Caco-2 (cell line): ENCODE measurements at regions not wholly inside any gene's neighbourhood (a gene's known extent, or its start where the extent isn't known, plus 50 kb on each side); places are given as distances from the start of the nearest gene placed in this dataset.
A peak's percentile ranks its signal among the peaks of the same experiment; 100 is the strongest.

Experiments used
- BruUV-seq: library from RNA; stranded (reverse); fragments of 400-500 nt; replicated peaks from 2 replicates; lab custom pipeline; 2021; lab: Mats Ljungman, UMichigan
- CTCF ChIA-PET: fragments of 300-600 bp; sonication (Branson Sonifier 250); formaldehyde crosslinking; loops from one replicate; lab custom pipeline; 2022; ENCODE audit warnings: antibody characterized with exemption; lab: Charles Lee
- POLR2A ChIA-PET: fragments of 300-600 bp; sonication (Branson Sonifier 250); formaldehyde crosslinking; loops from one replicate; lab custom pipeline; 2022; ENCODE audit warnings: antibody characterized with exemption; lab: Charles Lee
- DNase-seq, 2 experiments: peaks; one replicate each; pipeline versions ENCODE4 v3.0.0 to v3.0.0-alpha.2; 2020 to 2022
- H3K27me3 ChIP-seq: replicated peaks from 2 replicates; pipeline ENCODE4 v1.6.0; 2011; ENCODE audit warnings: low read length; ENCODE audit not compliant: control insufficient read depth, insufficient read depth
- H3K36me3 ChIP-seq: 2 replicates; pipeline ENCODE4 v1.5.1; 2011; ENCODE audit warnings: low read length; ENCODE audit not compliant: control insufficient read depth, insufficient read depth
- H3K4me1 ChIP-seq: fragments of 250-450 bp; sonication (Bioruptor Pico); 2 replicates; pipeline ENCODE4 v1.5.1; 2020; ENCODE audit warnings: mild to moderate bottlenecking
- H3K4me3 ChIP-seq: 2 replicates; pipeline ENCODE4 v1.5.1; 2011; ENCODE audit warnings: low read depth, mild to moderate bottlenecking, control low read depth, low read length
- H3K9me3 ChIP-seq: fragments of 250-450 bp; sonication (Bioruptor Pico); 2 replicates; pipeline ENCODE4 v1.5.1; 2020; ENCODE audit warnings: mild to moderate bottlenecking, moderate library complexity
- H3K27ac Mint-ChIP-seq: one replicate; pipeline ENCODE4 v1.8.0; 2022; ENCODE audit warnings: mixed read lengths; ENCODE audit not compliant: unreplicated experiment
- H3K27me3 Mint-ChIP-seq: one replicate; pipeline ENCODE4 v1.8.0; 2022; ENCODE audit warnings: mixed read lengths; ENCODE audit not compliant: insufficient read depth, unreplicated experiment
- H3K36me3 Mint-ChIP-seq: one replicate; pipeline ENCODE4 v1.8.0; 2022; ENCODE audit warnings: mild to moderate bottlenecking, mixed read lengths; ENCODE audit not compliant: insufficient read depth, unreplicated experiment
- H3K4me1 Mint-ChIP-seq: one replicate; pipeline ENCODE4 v1.8.0; 2022; ENCODE audit warnings: low read depth, mixed read lengths; ENCODE audit not compliant: unreplicated experiment
- H3K4me3 Mint-ChIP-seq: one replicate; pipeline ENCODE4 v1.8.0; 2022; ENCODE audit warnings: mild to moderate bottlenecking, moderate library complexity, mixed read lengths; ENCODE audit not compliant: unreplicated experiment
- H3K9me3 Mint-ChIP-seq: one replicate; pipeline ENCODE4 v1.8.0; 2022; ENCODE audit warnings: mixed read lengths; ENCODE audit not compliant: unreplicated experiment
- CTCF ChIP-seq, 2 experiments: fragments of 200-600 bp in 1 of 2; IDR thresholded peaks; 1 replicate in 1 of 2; 2 replicates in 1 of 2; pipeline versions ENCODE4 v1.5.1 to v1.8.0; 2011 to 2022; ENCODE audit warnings: antibody characterized with exemption in 1 of 2, control low read depth in 1 of 2, inconsistent platforms in 1 of 2, low read depth in 1 of 2, low read length in 1 of 2, mild to moderate bottlenecking in 1 of 2, moderate library complexity in 1 of 2; ENCODE audit not compliant: insufficient read depth in 1 of 2, severe bottlenecking in 1 of 2, unreplicated experiment in 1 of 2
- intact Hi-C: fragments of 100-400 bp; cut with micrococcal nuclease; formaldehyde crosslinking; loops from one replicate; pipeline ENCODE4 v1.10.0; 2022; ENCODE audit not compliant: unreplicated experiment

- Mint-ChIP-seq H3K9me3 (no peaks in the 10 kb centered on the region), H3K36me3 (no peaks in the 10 kb centered on the region), H3K4me1 (no peaks in the 10 kb centered on the region), H3K27me3 (peaks cover 7% of the 10 kb centered on the region), H3K27ac (no peak overlapping the region), H3K4me3 (no peak overlapping the region)
- ChIA-PET POLR2A (no interaction called here), CTCF (no interaction called here)
- DNase-seq: peak in 1 of 2 experiments; percentile 2
- Histone ChIP-seq H3K27me3 (no peaks in the 10 kb centered on the region), H3K36me3 (no peaks in the 10 kb centered on the region), H3K4me1 (no peaks in the 10 kb centered on the region), H3K4me3 (no peak overlapping the region), H3K9me3 (no peaks in the 10 kb centered on the region)
- no TSS peak for BruUV-seq
- TF ChIP-seq CTCF (IDR thresholded peaks at IDR 0.05; ENCODE audit: insufficient read depth in 1 of 2, low read depth in 1 of 2, low read length in 1 of 2, severe bottlenecking in 1 of 2, unreplicated experiment in 1 of 2): no peak
- intact Hi-C loops: no loop called here
Measured at GRCh38 chr6:124881898-124882578, 80.2 kb upstream of the RNF217 start.

- Mint-ChIP-seq H3K9me3 (no peaks in the 10 kb centered on the region), H3K36me3 (no peaks in the 10 kb centered on the region), H3K27me3 (peaks cover 7% of the 10 kb centered on the region), H3K4me3 (no peak overlapping the region), H3K27ac (no peak overlapping the region), H3K4me1 (no peaks in the 10 kb centered on the region)
- Histone ChIP-seq H3K4me3 (no peak overlapping the region), H3K4me1 (no peaks in the 10 kb centered on the region), H3K9me3 (no peaks in the 10 kb centered on the region), H3K27me3 (no peaks in the 10 kb centered on the region), H3K36me3 (no peaks in the 10 kb centered on the region)
- no peak for TF ChIP-seq CTCF (IDR thresholded peaks at IDR 0.05; ENCODE audit: insufficient read depth in 1 of 2, low read depth in 1 of 2, low read length in 1 of 2, severe bottlenecking in 1 of 2, unreplicated experiment in 1 of 2)
- ChIA-PET CTCF (no interaction called here), POLR2A (no interaction called here)
- DNase-seq: no peak
- BruUV-seq: no TSS peak
- intact Hi-C loops: no loop called here
Measured at GRCh38 chr6:124882579-124883393, 79.5 kb upstream of the RNF217 start.

- Histone ChIP-seq H3K9me3 (no peaks in the 10 kb centered on the region), H3K27me3 (no peaks in the 10 kb centered on the region), H3K4me3 (no peak overlapping the region), H3K4me1 (no peaks in the 10 kb centered on the region), H3K36me3 (no peaks in the 10 kb centered on the region)
- BruUV-seq: no TSS peak
- Mint-ChIP-seq H3K9me3 (no peaks in the 10 kb centered on the region), H3K36me3 (no peaks in the 10 kb centered on the region), H3K27me3 (peaks cover 7% of the 10 kb centered on the region), H3K4me3 (no peak overlapping the region), H3K27ac (no peak overlapping the region), H3K4me1 (no peaks in the 10 kb centered on the region)
- ChIA-PET POLR2A (no interaction called here), CTCF (no interaction called here)
- TF ChIP-seq CTCF (IDR thresholded peaks at IDR 0.05; ENCODE audit: insufficient read depth in 1 of 2, low read depth in 1 of 2, low read length in 1 of 2, severe bottlenecking in 1 of 2, unreplicated experiment in 1 of 2): no peak
- intact Hi-C loops: no loop called here
- DNase-seq: no peak
Measured at GRCh38 chr6:124885171-124885570, 77.1 kb upstream of the RNF217 start.
